Kidney epithelial cell (primary cell): ENCODE measurements at regions not wholly inside any gene's neighbourhood (a gene's known extent, or its start where the extent isn't known, plus 50 kb on each side); places are given as distances from the start of the nearest gene placed in this dataset.

Source experiments
- DNase-seq: peaks from one replicate; pipeline ENCODE4 v3.0.0-alpha.2; 2010; ENCODE audit warnings: low read depth
- H3K27me3 ChIP-seq: 2 replicates; pipeline ENCODE4 v1.6.0; 2011; ENCODE audit warnings: low read length; ENCODE audit not compliant: control insufficient read depth, insufficient read depth
- H3K36me3 ChIP-seq: 2 replicates; pipeline ENCODE4 v1.5.1; 2011; ENCODE audit warnings: low read length; ENCODE audit not compliant: control insufficient read depth, insufficient read depth
- H3K4me3 ChIP-seq: 2 replicates; pipeline ENCODE4 v1.5.1; 2011; ENCODE audit warnings: low read depth, mild to moderate bottlenecking, control low read depth, low read length
- CTCF ChIP-seq: IDR thresholded peaks from 2 replicates; pipeline ENCODE4 v1.5.1; 2011; ENCODE audit warnings: mild to moderate bottlenecking, moderate library complexity, low read length, control low read depth, inconsistent platforms; ENCODE audit not compliant: insufficient read depth, poor library complexity, severe bottlenecking

GRCh38 chr3:166484470-166484869, 647.2 kb upstream of the BCHE start:
- no peak for TF ChIP-seq CTCF

GRCh38 chr3:166481340-166481739, 644.1 kb upstream of the BCHE start:
- no peak for DNase-seq

More at GRCh38 chr3:166484470-166484869, 647.2 kb upstream of the BCHE start:
- Histone ChIP-seq H3K4me3 (no peak overlapping the region), H3K27me3 (no peaks in the 10 kb centered on the region), H3K36me3 (no peaks in the 10 kb centered on the region)
- no peak for DNase-seq

GRCh38 chr3:166478356-166478755, 641.1 kb upstream of the BCHE start:
- Histone ChIP-seq H3K4me3 (no peak overlapping the region), H3K36me3 (no peaks in the 10 kb centered on the region), H3K27me3 (no peaks in the 10 kb centered on the region)
- TF ChIP-seq CTCF: no peak
- DNase-seq: no peak

More at GRCh38 chr3:166481340-166481739, 644.1 kb upstream of the BCHE start:
- TF ChIP-seq CTCF: no peak
- Histone ChIP-seq H3K27me3 (no peaks in the 10 kb centered on the region), H3K36me3 (no peaks in the 10 kb centered on the region), H3K4me3 (no peak overlapping the region)

GRCh38 chr3:166473501-166473900, 636.3 kb upstream of the BCHE start:
- no peak for TF ChIP-seq CTCF
- no peaks in the 10 kb centered on the region for H3K36me3 ChIP-seq
- no peak overlapping the region for H3K4me3 ChIP-seq

GRCh38 chr3:166472015-166472414, 634.8 kb upstream of the BCHE start:
- Histone ChIP-seq H3K36me3 (no peaks in the 10 kb centered on the region), H3K27me3 (no peaks in the 10 kb centered on the region), H3K4me3 (no peak overlapping the region)
- DNase-seq: no peak
- no peak for TF ChIP-seq CTCF

More at GRCh38 chr3:166473501-166473900, 636.3 kb upstream of the BCHE start:
- no peak for DNase-seq
- H3K27me3 ChIP-seq: no peaks in the 10 kb centered on the region

- no peaks in the 10 kb centered on the region for H3K36me3 ChIP-seq
- no peaks in the 10 kb centered on the region for H3K27me3 ChIP-seq
- no peak for DNase-seq
- no peak overlapping the region for H3K4me3 ChIP-seq
- TF ChIP-seq CTCF: no peak
Measured at GRCh38 chr3:166471074-166471767, 634.0 kb upstream of the BCHE start.
